Fibroblast of the aortic adventitia (primary cell): ENCODE measurements at regions not wholly inside any gene's neighbourhood (a gene's known extent, or its start where the extent isn't known, plus 50 kb on each side); places are given as distances from the start of the nearest gene placed in this dataset.

ENCODE experiments used
- DNase-seq: peaks from one replicate; pipeline ENCODE4 v3.0.0-alpha.2; 2010; ENCODE audit warnings: low read depth
- H3K4me3 ChIP-seq: 2 replicates; pipeline ENCODE4 v1.5.1; 2011; ENCODE audit warnings: low read depth, mild to moderate bottlenecking, control low read depth, low read length, moderate library complexity
- TF ChIP-seq, protein P1 (sequence below): IDR thresholded peaks from 2 replicates; pipeline ENCODE4 v1.5.1; 2011; ENCODE audit warnings: mild to moderate bottlenecking, low read length, control low read depth, inconsistent platforms; ENCODE audit not compliant: insufficient read depth

DNA sequence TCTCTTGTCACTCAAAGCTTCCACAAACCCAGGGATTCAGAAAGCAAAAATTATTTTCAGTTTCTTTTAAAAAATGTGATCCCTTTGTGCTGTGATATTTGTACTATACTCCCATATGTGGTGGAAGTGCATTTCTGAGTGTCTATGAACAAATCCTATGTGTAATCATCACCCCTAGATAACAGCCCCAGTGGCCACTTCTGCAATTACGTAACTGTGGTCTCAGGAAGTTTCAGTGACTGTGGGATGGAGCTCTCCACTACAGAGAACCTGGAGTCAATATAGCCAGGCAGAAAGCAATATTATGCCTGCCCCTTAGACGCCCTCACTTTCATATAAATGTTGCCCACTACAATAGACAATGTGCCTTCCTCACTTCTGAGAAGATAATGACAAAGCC lies 1101.7 kb upstream of the GHITM start:
- no peak overlapping the region for H3K4me3 ChIP-seq
- DNase-seq = no peak
- TF ChIP-seq, protein P1, sequence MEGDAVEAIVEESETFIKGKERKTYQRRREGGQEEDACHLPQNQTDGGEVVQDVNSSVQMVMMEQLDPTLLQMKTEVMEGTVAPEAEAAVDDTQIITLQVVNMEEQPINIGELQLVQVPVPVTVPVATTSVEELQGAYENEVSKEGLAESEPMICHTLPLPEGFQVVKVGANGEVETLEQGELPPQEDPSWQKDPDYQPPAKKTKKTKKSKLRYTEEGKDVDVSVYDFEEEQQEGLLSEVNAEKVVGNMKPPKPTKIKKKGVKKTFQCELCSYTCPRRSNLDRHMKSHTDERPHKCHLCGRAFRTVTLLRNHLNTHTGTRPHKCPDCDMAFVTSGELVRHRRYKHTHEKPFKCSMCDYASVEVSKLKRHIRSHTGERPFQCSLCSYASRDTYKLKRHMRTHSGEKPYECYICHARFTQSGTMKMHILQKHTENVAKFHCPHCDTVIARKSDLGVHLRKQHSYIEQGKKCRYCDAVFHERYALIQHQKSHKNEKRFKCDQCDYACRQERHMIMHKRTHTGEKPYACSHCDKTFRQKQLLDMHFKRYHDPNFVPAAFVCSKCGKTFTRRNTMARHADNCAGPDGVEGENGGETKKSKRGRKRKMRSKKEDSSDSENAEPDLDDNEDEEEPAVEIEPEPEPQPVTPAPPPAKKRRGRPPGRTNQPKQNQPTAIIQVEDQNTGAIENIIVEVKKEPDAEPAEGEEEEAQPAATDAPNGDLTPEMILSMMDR = no peak

DNA sequence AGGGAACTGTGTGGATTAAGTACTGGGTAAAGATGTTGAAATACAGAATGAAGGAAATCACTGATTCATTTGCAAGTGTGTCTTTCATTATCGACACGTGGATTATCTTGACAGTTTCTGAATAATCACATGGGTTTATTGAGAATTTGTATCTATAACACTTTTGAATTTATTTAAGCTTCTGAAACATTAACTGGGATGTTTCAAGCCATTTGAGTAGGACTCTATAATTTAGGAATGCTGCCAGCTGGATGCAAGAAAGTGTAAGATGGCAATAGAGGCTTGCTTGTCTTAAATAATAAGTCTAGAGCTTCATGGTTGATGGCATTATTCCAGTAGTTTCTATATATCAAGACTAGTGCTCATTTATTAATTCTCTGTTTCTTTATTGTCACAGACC lies 1100.7 kb upstream of the GHITM start:
- TF ChIP-seq, protein P1 = no peak
- no peak overlapping the region for H3K4me3 ChIP-seq
- no peak for DNase-seq

DNA sequence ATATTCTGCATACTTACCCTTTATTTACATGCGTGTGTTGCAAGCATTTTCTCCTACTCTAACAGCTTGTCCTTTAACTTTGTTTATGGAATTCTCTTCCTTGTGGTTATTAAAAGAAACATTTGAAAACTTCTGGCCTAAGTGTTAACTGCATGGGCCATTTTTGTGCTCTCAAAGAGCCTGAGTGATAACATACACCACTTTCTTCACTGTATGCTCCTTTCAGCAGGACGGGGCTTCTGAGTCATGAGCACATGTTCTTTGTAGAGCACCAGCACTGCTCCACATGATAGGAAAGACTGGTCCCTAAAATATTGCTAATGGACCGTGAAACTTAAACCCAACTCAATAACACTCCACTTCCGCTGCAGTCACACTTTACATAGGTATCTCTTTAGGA lies 1093.6 kb upstream of the GHITM start:
- DNase-seq = no peak
- no peak overlapping the region for H3K4me3 ChIP-seq
- TF ChIP-seq, protein P1 = no peak

DNA sequence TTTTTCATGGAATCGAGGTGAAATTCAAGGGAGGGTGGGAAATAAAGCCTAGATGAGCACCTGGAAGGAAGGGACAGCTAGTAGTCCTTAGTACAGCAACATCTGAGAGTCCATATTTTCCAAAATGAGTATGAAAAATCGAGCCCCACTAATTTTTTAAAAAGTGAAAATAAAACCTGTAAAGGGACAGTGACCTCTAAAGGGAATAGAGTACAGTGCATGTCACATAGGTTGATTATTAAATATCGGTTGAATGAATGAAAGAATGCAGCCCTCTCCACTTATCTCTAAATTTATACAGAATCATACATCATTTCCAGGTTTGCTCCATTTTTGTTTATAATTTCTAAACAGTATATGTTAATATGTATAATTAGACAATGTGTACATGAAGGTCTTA lies 1088.5 kb upstream of the GHITM start:
- H3K4me3 ChIP-seq = no peak overlapping the region
- no peak for DNase-seq
- TF ChIP-seq, protein P1 = no peak

DNA sequence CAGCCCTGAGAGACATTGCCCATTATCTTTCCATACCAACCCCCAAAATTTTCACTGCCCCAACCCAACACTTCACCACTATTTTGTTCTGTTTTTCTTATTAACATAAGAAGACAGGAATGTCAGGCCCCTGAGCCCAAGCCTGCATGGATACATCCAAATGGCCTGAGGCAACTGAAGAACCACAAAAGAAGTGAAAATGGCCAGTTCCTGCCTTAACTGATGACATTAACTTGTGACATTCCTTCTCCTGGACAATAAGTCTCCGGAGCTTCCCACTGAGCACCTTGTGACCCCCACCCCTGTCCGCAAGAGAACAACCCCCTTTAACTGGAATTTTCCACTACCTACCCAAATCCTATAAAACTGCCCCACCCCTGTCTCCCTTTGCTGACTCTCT lies 1076.4 kb upstream of the GHITM start:
- TF ChIP-seq, protein P1 = no peak
- H3K4me3 ChIP-seq = no peak overlapping the region
- no peak for DNase-seq

DNA sequence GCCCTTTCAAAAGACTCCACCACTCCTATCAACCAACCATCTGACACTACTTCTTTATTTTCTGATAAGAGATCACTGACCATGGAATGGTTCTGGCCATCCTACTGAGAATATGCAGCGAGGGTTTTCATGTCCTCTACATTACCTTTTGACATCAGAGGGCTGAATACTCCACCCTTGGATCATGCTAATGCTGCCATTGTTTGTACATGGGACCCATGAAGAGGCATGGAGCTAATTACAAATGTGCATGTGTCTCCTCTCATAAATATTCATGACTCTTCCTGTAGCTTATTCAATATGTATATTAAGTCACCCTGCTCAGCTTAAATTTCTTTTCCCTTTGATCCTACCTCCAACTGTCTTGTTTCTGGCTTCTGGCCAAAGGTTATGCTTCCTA lies 1065.8 kb upstream of the GHITM start:
- TF ChIP-seq, protein P1 = no peak
- no peak for DNase-seq
- H3K4me3 ChIP-seq = no peak overlapping the region

DNA sequence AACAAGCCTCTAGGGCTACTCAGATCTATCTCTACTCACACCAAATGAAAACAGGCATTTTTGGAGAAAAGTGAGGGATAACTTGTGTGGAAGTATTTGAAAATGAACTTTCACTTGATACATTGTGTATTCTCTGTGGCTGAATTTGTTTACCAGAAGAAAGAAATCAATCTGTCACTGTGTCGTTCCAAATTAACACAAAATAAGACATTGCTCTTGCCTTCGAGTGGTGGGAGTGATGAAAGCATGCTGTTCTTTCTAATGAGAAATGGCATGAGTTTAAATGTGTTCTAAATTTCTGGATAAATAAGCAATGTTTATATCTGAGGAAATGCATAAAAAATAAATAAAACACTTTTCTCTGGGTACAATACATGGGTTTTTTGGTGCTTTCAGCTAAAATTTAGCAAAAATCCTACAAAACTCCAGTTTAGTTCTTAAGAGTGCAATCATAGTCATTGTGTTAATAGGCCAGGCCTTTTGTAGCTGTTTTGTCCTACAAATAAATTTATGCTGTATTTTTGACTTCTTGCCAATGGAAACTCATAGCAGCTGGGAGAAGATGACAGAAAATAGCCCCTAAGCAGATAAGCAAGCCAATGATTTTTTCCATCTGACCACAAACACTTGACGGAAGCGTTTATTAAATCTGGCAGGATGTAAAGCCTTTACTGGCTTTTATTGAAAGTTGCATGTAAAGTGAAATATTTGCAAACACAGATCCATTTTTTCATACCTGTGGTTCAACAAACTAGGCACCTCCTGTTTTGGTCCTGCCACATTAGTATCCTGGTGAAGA lies 1064.1 kb upstream of the GHITM start:
- no peak for DNase-seq
- TF ChIP-seq, protein P1 = no peak
- H3K4me3 ChIP-seq = no peak overlapping the region
